ENCODE measurements at regions not wholly inside any gene's neighbourhood (a gene's known extent, or its start where the extent isn't known, plus 50 kb on each side); places are given as distances from the start of the nearest gene placed in this dataset.

- DNase-seq (ENCODE audit: low read depth) = peak; percentile 77
- H3K4me3 ChIP-seq (ENCODE audit: low read depth, low read length) = no peak overlapping the region
- TF ChIP-seq, protein P1, sequence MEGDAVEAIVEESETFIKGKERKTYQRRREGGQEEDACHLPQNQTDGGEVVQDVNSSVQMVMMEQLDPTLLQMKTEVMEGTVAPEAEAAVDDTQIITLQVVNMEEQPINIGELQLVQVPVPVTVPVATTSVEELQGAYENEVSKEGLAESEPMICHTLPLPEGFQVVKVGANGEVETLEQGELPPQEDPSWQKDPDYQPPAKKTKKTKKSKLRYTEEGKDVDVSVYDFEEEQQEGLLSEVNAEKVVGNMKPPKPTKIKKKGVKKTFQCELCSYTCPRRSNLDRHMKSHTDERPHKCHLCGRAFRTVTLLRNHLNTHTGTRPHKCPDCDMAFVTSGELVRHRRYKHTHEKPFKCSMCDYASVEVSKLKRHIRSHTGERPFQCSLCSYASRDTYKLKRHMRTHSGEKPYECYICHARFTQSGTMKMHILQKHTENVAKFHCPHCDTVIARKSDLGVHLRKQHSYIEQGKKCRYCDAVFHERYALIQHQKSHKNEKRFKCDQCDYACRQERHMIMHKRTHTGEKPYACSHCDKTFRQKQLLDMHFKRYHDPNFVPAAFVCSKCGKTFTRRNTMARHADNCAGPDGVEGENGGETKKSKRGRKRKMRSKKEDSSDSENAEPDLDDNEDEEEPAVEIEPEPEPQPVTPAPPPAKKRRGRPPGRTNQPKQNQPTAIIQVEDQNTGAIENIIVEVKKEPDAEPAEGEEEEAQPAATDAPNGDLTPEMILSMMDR (conservative IDR thresholded peaks at IDR 0.05; ENCODE audit: low read depth, low read length) = no peak
Measured at GRCh38 chr3:23748398-23749110, 57.2 kb upstream of the UBE2E1 start.

DNA sequence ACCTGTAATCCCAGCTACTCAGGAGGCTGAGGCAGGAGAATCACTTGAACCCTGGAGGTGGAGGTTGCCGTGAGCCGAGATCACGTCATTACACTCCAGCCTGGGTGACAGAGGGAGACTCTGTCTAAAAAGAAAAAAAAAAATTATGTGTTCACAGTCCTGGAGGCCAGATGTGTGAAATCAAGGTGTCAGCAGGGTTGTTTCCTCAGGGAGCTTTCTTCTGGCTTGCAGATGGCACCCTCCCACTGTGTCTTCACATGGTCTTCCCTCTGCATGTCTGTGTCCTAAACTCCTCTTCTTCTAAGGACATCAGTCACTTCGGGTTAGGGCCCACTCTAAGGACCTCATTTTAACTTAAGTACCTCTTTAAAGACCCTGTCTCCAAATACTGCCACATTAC lies 56.1 kb upstream of the UBE2E1 start:
- H3K4me3 ChIP-seq (ENCODE audit: low read depth, low read length) = no peak overlapping the region
- DNase-seq (ENCODE audit: low read depth) = no peak
- TF ChIP-seq, protein P1 (conservative IDR thresholded peaks at IDR 0.05; ENCODE audit: low read depth, low read length) = no peak

- H3K4me3 ChIP-seq (ENCODE audit: low read depth, low read length) = no peak overlapping the region
- no peak for DNase-seq (ENCODE audit: low read depth)
- TF ChIP-seq, protein P1 (conservative IDR thresholded peaks at IDR 0.05; ENCODE audit: low read depth, low read length) = no peak
Measured at GRCh38 chr3:23750573-23751210, 55.1 kb upstream of the UBE2E1 start.

DNA sequence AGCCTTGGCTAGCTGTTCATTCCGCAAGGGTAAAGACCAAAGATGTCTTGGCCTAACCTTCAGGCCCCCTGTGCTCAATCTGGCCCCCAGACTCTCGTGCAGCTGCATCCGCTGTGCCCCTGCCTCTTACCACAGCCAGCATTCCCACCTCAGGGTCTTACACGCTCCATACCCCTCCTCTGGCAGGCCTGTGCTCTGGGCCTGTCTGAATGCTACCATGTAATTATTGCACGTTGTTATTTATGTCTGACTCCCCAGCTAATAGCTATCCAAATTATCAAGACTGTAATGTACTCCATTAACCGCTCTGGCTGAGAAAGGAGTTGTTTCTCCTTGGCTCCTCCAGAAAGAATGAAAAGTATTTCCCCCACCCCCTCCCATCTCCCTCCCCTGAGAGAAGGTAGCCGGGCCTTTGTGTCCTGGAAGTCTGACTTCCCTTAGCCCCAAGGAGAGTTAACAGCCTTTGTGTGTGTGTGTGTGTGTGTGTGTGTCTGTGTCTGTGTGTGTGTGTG lies 54.5 kb upstream of the UBE2E1 start:
- TF ChIP-seq, protein P1 (conservative IDR thresholded peaks at IDR 0.05; ENCODE audit: low read depth, low read length) = no peak
- DNase-seq (ENCODE audit: low read depth) = peak; percentile 64
- no peak overlapping the region for H3K4me3 ChIP-seq (ENCODE audit: low read depth, low read length)

- H3K4me3 ChIP-seq (ENCODE audit: low read depth, low read length) = no peak overlapping the region
- TF ChIP-seq, protein P1 (conservative IDR thresholded peaks at IDR 0.05; ENCODE audit: low read depth, low read length) = no peak
- no peak for DNase-seq (ENCODE audit: low read depth)
Measured at GRCh38 chr3:23752126-23752525, 53.6 kb upstream of the UBE2E1 start.

GRCh38 chr3:23754215-23754614 lies 51.5 kb upstream of the UBE2E1 start:
- no peak for DNase-seq (ENCODE audit: low read depth)
- no peak overlapping the region for H3K4me3 ChIP-seq (ENCODE audit: low read depth, low read length)
- TF ChIP-seq, protein P1 (conservative IDR thresholded peaks at IDR 0.05; ENCODE audit: low read depth, low read length) = no peak
